ENCODE measurements at regions not wholly inside any gene's neighbourhood (a gene's known extent, or its start where the extent isn't known, plus 50 kb on each side); places are given as distances from the start of the nearest gene placed in this dataset.

GRCh38 chr10:121293110-121293509 lies 305.1 kb downstream of the FGFR2 start:
- TF ChIP-seq CTCF (IDR thresholded peaks at IDR 0.05; ENCODE audit: insufficient read depth, low read depth, low read length), result no peak
- no peak for TF ChIP-seq EZH2 (IDR thresholded peaks at IDR 0.05; ENCODE audit: insufficient read depth, low read length)

Measured in astrocyte (in vitro differentiated cells and primary cell).